GM12874 (cell line): ENCODE measurements at regions not wholly inside any gene's neighbourhood (a gene's known extent, or its start where the extent isn't known, plus 50 kb on each side); places are given as distances from the start of the nearest gene placed in this dataset.

Source experiments
- TF ChIP-seq, protein P1 (sequence below): IDR thresholded peaks from 2 replicates; pipeline ENCODE4 v1.5.1; 2011; ENCODE audit warnings: low read depth, mild to moderate bottlenecking, control low read depth, low read length, moderate library complexity; ENCODE audit not compliant: insufficient read depth

DNA sequence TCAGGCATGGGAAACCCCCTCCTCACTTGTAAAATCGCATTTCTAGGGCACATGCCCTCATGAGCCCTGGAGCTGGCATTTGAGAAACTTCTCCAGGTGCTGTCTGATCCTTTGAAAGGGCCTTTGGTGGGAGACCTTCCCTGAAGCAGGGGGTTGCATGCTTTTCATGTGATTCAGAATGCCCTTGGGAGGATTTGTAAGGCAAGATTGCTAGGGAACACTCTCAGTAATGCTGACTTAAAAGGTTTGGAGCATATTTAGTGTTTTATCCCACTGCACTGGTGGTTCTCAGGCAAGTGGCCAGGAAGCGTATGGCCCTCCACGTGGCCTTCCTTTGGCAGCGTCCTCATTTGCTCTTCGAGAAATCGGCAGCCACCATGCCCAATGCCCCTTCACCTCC lies 164.1 kb downstream of the ARRDC4 start:
- TF ChIP-seq, protein P1, sequence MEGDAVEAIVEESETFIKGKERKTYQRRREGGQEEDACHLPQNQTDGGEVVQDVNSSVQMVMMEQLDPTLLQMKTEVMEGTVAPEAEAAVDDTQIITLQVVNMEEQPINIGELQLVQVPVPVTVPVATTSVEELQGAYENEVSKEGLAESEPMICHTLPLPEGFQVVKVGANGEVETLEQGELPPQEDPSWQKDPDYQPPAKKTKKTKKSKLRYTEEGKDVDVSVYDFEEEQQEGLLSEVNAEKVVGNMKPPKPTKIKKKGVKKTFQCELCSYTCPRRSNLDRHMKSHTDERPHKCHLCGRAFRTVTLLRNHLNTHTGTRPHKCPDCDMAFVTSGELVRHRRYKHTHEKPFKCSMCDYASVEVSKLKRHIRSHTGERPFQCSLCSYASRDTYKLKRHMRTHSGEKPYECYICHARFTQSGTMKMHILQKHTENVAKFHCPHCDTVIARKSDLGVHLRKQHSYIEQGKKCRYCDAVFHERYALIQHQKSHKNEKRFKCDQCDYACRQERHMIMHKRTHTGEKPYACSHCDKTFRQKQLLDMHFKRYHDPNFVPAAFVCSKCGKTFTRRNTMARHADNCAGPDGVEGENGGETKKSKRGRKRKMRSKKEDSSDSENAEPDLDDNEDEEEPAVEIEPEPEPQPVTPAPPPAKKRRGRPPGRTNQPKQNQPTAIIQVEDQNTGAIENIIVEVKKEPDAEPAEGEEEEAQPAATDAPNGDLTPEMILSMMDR: no peak

DNA sequence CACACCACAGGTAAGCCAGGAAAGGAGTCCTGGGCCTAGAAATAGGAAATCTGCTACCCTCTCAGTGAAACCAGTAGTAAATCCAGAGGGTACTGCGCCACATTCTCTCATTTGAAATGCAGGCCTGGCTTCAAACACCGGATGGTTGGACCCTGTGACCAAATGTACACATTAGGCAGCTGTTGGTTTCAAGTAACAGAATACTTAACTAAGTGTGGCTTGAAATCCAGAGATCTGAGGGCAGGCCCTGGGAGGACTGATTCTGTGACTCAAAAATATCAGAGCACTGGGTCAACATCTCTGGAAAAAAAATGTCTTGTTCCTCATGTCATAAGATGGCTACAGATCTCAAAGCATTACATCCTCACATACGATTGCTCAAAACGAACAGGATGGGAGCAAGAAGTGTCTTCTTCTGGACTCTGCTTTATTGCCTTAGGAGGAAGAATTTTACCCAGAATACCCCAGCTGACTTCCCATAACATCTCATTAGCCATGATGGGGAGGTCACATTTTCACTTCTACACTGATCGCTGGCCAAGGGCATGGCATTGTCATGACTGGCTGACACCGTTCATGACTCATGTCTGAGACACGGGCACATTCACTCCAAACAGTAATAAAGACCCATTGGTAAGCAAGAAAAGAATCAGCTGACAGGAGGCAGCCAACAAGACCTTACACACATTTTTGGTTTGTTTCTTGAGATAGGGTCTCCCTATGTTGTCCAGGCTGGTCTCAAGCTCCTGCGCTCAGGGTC lies 166.0 kb downstream of the ARRDC4 start:
- TF ChIP-seq, protein P1: no peak

DNA sequence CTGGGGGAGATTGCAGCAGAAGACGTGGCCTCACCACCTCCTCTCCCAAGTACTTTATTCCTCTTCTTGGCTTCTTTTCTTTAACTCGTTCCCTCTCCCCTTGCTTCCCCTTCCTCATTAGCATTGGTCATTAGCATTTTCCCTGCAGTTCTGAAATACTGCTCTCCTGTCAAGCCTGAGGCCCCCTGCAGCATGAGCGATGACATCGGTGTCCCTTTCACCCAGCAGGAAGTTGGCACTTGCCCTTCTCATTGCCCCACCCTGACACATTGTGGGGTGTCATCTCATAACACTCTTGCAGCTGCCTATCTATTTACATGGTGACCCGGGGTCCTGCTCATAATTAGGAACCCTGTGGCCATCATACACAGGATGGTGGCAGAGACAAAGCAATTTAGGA lies 167.1 kb downstream of the ARRDC4 start:
- TF ChIP-seq, protein P1: no peak

DNA sequence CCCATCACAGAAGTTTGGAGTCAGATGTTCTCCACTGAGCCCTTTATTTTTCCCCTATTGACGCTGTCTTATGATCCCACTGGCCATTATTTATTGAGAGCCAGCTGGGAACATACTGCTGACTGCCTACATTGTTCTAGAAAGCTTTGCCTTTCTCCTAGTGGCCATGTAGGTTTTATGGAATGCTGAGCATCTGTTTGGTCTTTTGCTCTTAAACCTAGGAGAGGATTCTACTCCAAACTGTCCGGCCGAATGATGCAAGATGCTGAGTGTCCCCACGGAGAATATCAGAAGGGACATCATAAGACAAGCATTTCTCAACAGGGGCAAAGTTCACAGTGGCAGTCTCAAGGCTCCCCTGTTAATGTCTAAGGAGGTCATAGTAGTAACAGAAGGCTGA lies 171.4 kb downstream of the ARRDC4 start:
- TF ChIP-seq, protein P1: no peak

DNA sequence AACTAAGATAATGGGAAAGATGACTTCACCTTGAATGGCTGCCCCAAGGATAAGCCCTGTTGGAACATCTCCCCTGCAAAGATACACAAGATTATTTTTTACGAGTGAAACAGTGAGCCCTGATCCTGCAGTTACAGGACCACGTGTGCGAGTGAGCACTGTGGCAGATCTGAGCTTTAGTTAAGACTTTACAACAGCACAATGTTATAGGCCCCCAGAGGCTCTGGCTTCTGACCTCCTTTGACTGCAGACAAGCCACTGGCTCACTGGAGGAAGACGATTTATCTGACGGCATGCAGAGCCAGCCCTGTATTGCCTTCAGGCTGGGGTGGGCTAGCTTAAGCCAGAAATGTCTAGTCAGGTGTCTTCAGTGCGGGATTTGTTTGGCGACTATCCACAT lies 174.4 kb downstream of the ARRDC4 start:
- TF ChIP-seq, protein P1: no peak

DNA sequence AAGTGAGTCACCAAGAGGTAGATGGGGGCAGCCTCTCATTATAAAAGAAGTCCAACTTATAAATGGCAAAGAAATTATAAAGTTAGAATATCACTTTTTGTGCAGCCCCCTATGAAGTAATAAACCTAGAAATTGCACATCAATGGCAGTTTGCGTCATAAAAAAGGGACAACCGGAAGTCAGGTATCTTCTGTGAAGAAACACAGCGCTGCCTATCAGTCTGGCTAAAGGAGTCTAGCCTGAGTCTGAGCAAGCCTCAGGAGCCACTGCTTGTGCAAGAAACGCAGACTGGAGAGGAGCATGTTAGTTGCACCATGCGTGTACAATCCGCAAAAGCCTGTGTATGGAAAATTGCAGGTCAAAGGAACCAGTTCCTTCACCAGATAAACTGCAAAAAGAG lies 178.4 kb downstream of the ARRDC4 start:
- TF ChIP-seq, protein P1: no peak

DNA sequence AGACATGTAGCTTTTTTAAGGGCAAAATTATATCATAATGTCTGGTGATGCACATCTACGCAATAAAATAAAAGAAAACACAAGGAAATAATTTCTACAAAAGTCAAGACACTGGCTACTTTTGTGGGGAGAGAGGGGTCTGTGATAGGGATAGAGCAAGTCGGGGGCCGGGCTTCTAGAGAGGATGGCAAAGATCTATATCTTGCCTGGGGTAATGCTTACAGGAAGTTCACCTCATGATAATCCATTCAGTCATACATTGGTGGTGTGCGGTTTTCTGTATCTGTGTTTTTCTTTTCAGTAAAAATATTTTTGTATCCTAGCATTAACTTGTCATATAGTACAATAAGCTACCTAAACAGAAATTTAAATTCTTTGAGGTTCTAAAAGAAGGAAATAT lies 178.8 kb downstream of the ARRDC4 start:
- TF ChIP-seq, protein P1: no peak

DNA sequence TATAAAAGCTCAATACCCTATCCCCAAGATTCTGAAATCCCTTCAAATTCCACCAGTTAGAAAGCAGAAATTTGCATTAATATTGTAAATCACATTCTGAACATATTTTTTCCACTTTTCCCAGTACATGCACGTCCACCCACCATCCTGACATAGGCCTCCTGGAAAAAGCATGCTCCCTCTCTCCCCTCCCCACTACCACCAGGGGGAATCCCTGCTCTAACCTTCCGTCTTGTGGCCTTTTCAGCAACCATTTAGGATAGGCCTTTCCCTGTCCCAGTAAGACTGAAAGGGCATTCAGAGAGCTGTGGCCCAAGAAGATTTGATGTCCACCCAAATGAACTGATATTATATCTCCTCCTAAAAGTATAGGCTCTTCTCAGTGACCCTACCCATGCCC lies 182.1 kb downstream of the ARRDC4 start:
- TF ChIP-seq, protein P1: no peak
